SK-N-SH (cell line): ENCODE measurements at regions not wholly inside any gene's neighbourhood (a gene's known extent, or its start where the extent isn't known, plus 50 kb on each side); places are given as distances from the start of the nearest gene placed in this dataset.

Experiments used
- CTCF ChIA-PET: fragments of 300-600, 350-600 bp; formaldehyde crosslinking; extraction: SDS; loops from one replicate; lab custom pipeline; 2021; lab: Yijun Ruan, JAX
- POLR2A ChIA-PET: fragments of 350-600 bp; sonication (Branson Sonifier 250); formaldehyde crosslinking; extraction: SDS; loops from one replicate; lab custom pipeline; 2020; ENCODE audit warnings: antibody characterized with exemption, inconsistent platforms; lab: Yijun Ruan, JAX
- DNase-seq: peaks from one replicate; pipeline ENCODE4 v3.0.0; 2012
- H2AFZ ChIP-seq: fragments of 200-600 bp; sonication (generic); 2 replicates; pipeline ENCODE4 v1.8.1; 2016; ENCODE audit warnings: antibody characterized with exemption, mild to moderate bottlenecking, low read depth
- H3F3A ChIP-seq: fragments of 200-600 bp; sonication (generic); replicated peaks from 2 replicates; pipeline ENCODE3; 2016; ENCODE audit warnings: antibody characterized with exemption, mild to moderate bottlenecking; ENCODE audit not compliant: insufficient read depth
- H3K27ac ChIP-seq, 2 experiments: fragments of 200-500 bp in 1 of 2; fragments of 200-600 bp in 1 of 2; sonication (Bioruptor generic) in 1 of 2; sonication (generic), shearing (Covaris generic) in 1 of 2; 2 replicates each; pipeline versions ENCODE4 v1.5.1 to v1.6.1; 2014 to 2016; ENCODE audit warnings: low read depth in 2 of 2, inconsistent platforms in 1 of 2, low read length in 1 of 2, mild to moderate bottlenecking in 1 of 2, mixed read lengths in 1 of 2
- H3K27me3 ChIP-seq: fragments of 200-600 bp; sonication (generic), shearing (Covaris generic); 2 replicates; pipeline ENCODE4 v1.6.1; 2016; ENCODE audit warnings: mixed run types; ENCODE audit not compliant: insufficient read depth
- H3K36me3 ChIP-seq, 2 experiments: fragments of 200-500 bp in 1 of 2; fragments of 200-600 bp in 1 of 2; sonication (Bioruptor generic) in 1 of 2; sonication (generic) in 1 of 2; replicated peaks in 1 of 2; 2 replicates each; pipeline versions ENCODE3 to v1.5.1; 2014 to 2016; ENCODE audit warnings: low read length in 1 of 2, mild to moderate bottlenecking in 1 of 2; ENCODE audit not compliant: insufficient read depth in 2 of 2, control insufficient read depth in 1 of 2
- H3K4me1 ChIP-seq, 2 experiments: fragments of 200-500 bp in 1 of 2; fragments of 200-600 bp in 1 of 2; sonication (Bioruptor generic) in 1 of 2; sonication (generic), shearing (Covaris generic) in 1 of 2; 2 replicates each; pipeline versions ENCODE4 v1.5.1 to v1.6.1; 2014 to 2016; ENCODE audit warnings: low read depth in 1 of 2, low read length in 1 of 2, mixed run types in 1 of 2; ENCODE audit not compliant: insufficient read depth in 2 of 2, control insufficient read depth in 1 of 2
- H3K4me2 ChIP-seq: fragments of 200-600 bp; sonication (generic), shearing (Covaris generic); 2 replicates; pipeline ENCODE4 v1.6.1; 2017; ENCODE audit warnings: mixed run types
- H3K4me3 ChIP-seq, 2 experiments: fragments of 200-500 bp in 1 of 2; fragments of 200-600 bp in 1 of 2; sonication (Bioruptor generic) in 1 of 2; sonication (generic), shearing (Covaris generic) in 1 of 2; 2 replicates each; pipeline versions ENCODE4 v1.5.1 to v1.8.1; 2014 to 2016; ENCODE audit warnings: low read depth in 2 of 2, inconsistent platforms in 1 of 2, low read length in 1 of 2, mild to moderate bottlenecking in 1 of 2, mixed read lengths in 1 of 2, moderate library complexity in 1 of 2
- H3K79me2 ChIP-seq: fragments of 200-600 bp; sonication (generic); 2 replicates; pipeline ENCODE4 v1.8.1; 2017; ENCODE audit warnings: mild to moderate bottlenecking; ENCODE audit not compliant: insufficient read depth
- H3K9ac ChIP-seq: fragments of 200-600 bp; sonication (generic); 2 replicates; pipeline ENCODE4 v1.6.1; 2017; ENCODE audit warnings: mixed run types
- H3K9me2 ChIP-seq: fragments of 200-600 bp; sonication (generic); 2 replicates; pipeline ENCODE4 v1.6.1; 2017; ENCODE audit warnings: mixed run types
- H3K9me3 ChIP-seq: fragments of 200-600 bp; sonication (generic); 2 replicates; pipeline ENCODE4 v1.6.1; 2017; ENCODE audit warnings: mixed run types, mild to moderate bottlenecking, moderate library complexity
- H4K20me1 ChIP-seq: fragments of 200-600 bp; sonication (generic); 2 replicates; pipeline ENCODE4 v1.6.1; 2017; ENCODE audit warnings: mild to moderate bottlenecking, mixed run types; ENCODE audit not compliant: insufficient read depth
- CHD2 ChIP-seq: fragments of 150-350 bp; IDR thresholded peaks from 2 replicates; pipeline ENCODE4 v1.6.1; 2018; ENCODE audit warnings: low read length; ENCODE audit not compliant: partially characterized antibody
- EZH2phosphoT487 ChIP-seq: fragments of 200-600 bp; sonication (generic); IDR thresholded peaks from 2 replicates; pipeline ENCODE4 v1.6.1; 2017; ENCODE audit warnings: low read depth, mixed run types, mild to moderate bottlenecking, antibody characterized with exemption, moderate library complexity, borderline replicate concordance
- FOXM1 ChIP-seq: IDR thresholded peaks from 2 replicates; pipeline ENCODE4 v1.4.0; 2012; ENCODE audit warnings: low read depth, mild to moderate bottlenecking
- GABPA ChIP-seq: IDR thresholded peaks from 2 replicates; pipeline ENCODE4 v1.4.0; 2012; ENCODE audit warnings: low read depth, mild to moderate bottlenecking
- IRF3 ChIP-seq: fragments of 150-350 bp; IDR thresholded peaks from 2 replicates; pipeline ENCODE4 v1.6.1; 2016; ENCODE audit warnings: mild to moderate bottlenecking, low read depth, low read length
- MEF2A ChIP-seq: IDR thresholded peaks from 2 replicates; pipeline ENCODE4 v1.4.0; 2012; ENCODE audit warnings: low read depth, borderline replicate concordance
- NFIC ChIP-seq: IDR thresholded peaks from 2 replicates; pipeline ENCODE4 v1.4.0; 2012; ENCODE audit warnings: borderline replicate concordance
- NRF1 ChIP-seq: IDR thresholded peaks from 2 replicates; pipeline ENCODE4 v1.6.1; 2012; ENCODE audit warnings: low read depth, mild to moderate bottlenecking, low read length
- POLR2AphosphoS5 ChIP-seq: IDR thresholded peaks from 2 replicates; pipeline ENCODE4 v1.6.1; 2012; ENCODE audit warnings: low read depth, low read length
- REST ChIP-seq: IDR thresholded peaks from 2 replicates; pipeline ENCODE4 v1.6.1; 2012; ENCODE audit warnings: mild to moderate bottlenecking, low read depth, low read length, moderate library complexity
- TAF1 ChIP-seq: IDR thresholded peaks from 2 replicates; pipeline ENCODE4 v1.6.1; 2012; ENCODE audit warnings: low read depth, mild to moderate bottlenecking, low read length, moderate library complexity, borderline replicate concordance
- TCF12 ChIP-seq: IDR thresholded peaks from 2 replicates; pipeline ENCODE4 v1.4.0; 2012
- WGBS: methylation state at CpG from one replicate; pipeline ENCODE4 v1.1.6; 2017; ENCODE audit warnings: low lambda C conversion rate; 5-methylcytosine and 5-hydroxymethylcytosine counted together
- TF ChIP-seq, protein P1 (sequence below): fragments of 150-350 bp; IDR thresholded peaks from 2 replicates; pipeline ENCODE4 v1.6.1; 2017; ENCODE audit warnings: antibody characterized with exemption, low read length, low read depth, borderline replicate concordance

GRCh38 chr1:245045087-245045881 is 109.5 kb upstream of the KIF26B start:
- WGBS: 85% methylated on average over 5 of the region's 9 CpGs
- Histone ChIP-seq H3K27ac (no peak overlapping the region), H3K4me3 (no peak overlapping the region), H3K27me3 (no peaks in the 10 kb centered on the region), H3K4me1 (peaks cover 0 to 9% of the 10 kb centered on the region in 2 experiments; a peak in 1 of 4 replicates), H3F3A (no peaks in the 10 kb centered on the region), H3K9ac (no peak overlapping the region), H4K20me1 (no peaks in the 10 kb centered on the region), H2AFZ (no peak overlapping the region), H3K9me2 (no peaks in the 10 kb centered on the region), H3K36me3 (peaks cover 0 to 3% of the 10 kb centered on the region in 2 experiments), H3K79me2 (no peaks in the 10 kb centered on the region), H3K4me2 (no peak overlapping the region), H3K9me3 (no peaks in the 10 kb centered on the region)
- TF ChIP-seq FOXM1 (no peak), TCF12 (no peak), REST (peak; percentile 58; the same call in 1 of the 2 replicates), POLR2AphosphoS5 (no peak)
- DNase-seq: no peak
- ChIA-PET POLR2A (no interaction called here), CTCF (interaction anchor here (0.7 to 1.2 kb wide), 3 partner anchors 10 to 1292 kb away, joined by 3 to 7 read pairs (median 4); no protein-coding TSS in a partner anchor)

DNA sequence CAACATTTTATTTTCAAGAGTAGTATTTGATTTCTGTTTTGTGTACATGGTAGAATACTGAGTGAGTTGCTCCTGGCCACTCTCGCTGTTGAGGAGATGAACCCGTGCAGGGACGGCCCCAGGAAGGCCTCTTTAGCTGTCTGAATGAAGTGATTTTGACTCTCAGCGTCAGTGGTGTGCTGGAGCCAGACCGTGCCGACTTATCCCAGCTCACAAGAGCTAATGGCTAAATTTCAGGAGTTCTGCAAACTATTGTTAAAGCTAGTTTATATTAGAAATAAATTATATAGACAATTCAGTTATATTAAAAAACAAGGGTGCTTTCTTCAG is 111.2 kb upstream of the KIF26B start:
- H3K9me2 ChIP-seq: no peaks in the 10 kb centered on the region
- no peaks in the 10 kb centered on the region for H3F3A ChIP-seq
- peaks cover 0 to 3% of the 10 kb centered on the region in 2 experiments for H3K36me3 ChIP-seq
- no peaks in the 10 kb centered on the region for H3K27me3 ChIP-seq
- no peak overlapping the region for H3K9ac ChIP-seq
- ChIA-PET CTCF (interaction anchor here (1.1 to 3.7 kb wide), 21 partner anchors 8 to 440 kb away, joined by 3 to 29 read pairs (median 10); partner anchors contain the start of genes COX20 and HNRNPU), POLR2A (interaction anchor here (1.8 to 3.9 kb wide), 3 partner anchors 72 to 208 kb away, joined by 7 to 19 read pairs (median 9); partner anchors contain the start of gene COX20)
- peaks cover 0 to 9% of the 10 kb centered on the region in 2 experiments; a peak in 1 of 4 replicates for H3K4me1 ChIP-seq
- 76% methylated on average over 6 of the region's 6 CpGs for WGBS
- H3K4me2 ChIP-seq: no peak overlapping the region
- no peak overlapping the region for H2AFZ ChIP-seq
- no peaks in the 10 kb centered on the region for H4K20me1 ChIP-seq
- H3K4me3 ChIP-seq: no peak overlapping the region
- H3K27ac ChIP-seq: no peak overlapping the region
- TF ChIP-seq EZH2phosphoT487 (no peak), NRF1 (no peak), IRF3 (no peak), NFIC (no peak), GABPA (no peak), POLR2AphosphoS5 (no peak), TAF1 (no peak), CHD2 (no peak), MEF2A (no peak)
- TF ChIP-seq, protein P1, sequence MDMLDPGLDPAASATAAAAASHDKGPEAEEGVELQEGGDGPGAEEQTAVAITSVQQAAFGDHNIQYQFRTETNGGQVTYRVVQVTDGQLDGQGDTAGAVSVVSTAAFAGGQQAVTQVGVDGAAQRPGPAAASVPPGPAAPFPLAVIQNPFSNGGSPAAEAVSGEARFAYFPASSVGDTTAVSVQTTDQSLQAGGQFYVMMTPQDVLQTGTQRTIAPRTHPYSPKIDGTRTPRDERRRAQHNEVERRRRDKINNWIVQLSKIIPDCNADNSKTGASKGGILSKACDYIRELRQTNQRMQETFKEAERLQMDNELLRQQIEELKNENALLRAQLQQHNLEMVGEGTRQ: no peak
- H3K79me2 ChIP-seq: no peaks in the 10 kb centered on the region
- H3K9me3 ChIP-seq: no peaks in the 10 kb centered on the region; the same call in 1 of the 2 replicates
- DNase-seq: no peak
